GM18907 (cell line): ENCODE measurements at regions not wholly inside any gene's neighbourhood (a gene's known extent, or its start where the extent isn't known, plus 50 kb on each side); places are given as distances from the start of the nearest gene placed in this dataset.

Experiments
- ATAC-seq: cut with Tn5 transposase; IDR thresholded peaks from one replicate; pipeline ENCODE4 v1.9.1; 2021; ENCODE audit warnings: mild to moderate bottlenecking, moderate library complexity; ENCODE audit not compliant: unreplicated experiment

DNA sequence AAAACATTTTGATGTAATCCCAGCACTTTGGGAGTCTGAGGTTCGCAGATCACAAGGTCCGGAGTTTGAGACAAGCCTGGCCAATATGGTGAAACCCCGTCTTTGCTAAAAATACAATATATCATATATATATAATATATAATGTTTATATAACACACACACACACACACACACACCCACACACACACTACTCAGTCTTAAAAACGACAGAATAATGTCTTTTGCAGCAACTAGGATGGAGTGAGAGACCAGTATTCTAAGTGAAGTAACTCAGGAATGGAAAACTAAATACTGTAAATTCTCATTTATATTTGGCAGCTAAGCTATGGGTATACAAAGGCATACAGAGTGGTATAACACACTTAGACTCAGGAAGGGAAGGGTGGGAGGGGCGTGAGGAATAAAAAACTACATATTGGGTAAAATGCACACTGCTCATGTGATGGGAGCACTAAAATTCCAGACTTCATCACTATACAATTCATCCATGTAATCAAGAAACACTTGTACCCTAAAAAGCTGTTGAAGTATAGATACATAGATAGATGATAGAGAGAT, 231.2 kb upstream of the SEMA3A start:
- ATAC-seq: no peak

- ATAC-seq: no peak
Measured at GRCh38 chr7:84422790-84423189, 228.2 kb upstream of the SEMA3A start.

- ATAC-seq: no peak
Measured at GRCh38 chr7:84412161-84412969, 217.8 kb upstream of the SEMA3A start.

DNA sequence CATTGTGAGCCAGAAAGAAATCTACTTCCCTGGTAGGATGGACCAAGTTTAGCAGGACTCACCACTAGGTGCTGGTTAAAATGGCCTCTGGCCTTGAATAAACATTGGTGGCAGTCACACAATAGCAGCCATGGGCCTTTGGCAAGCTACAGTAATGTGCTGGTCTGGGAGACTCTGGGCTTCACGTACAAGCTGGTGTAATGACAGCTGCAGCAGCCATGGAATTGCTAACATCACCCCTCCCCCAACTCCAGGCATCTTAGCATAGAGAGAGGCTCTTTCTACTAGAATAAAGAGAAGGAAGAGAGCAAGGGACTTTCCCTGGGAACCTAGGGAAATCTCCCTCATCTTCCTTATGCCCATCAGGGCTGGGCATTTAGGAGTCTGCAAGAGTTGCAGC, 205.1 kb upstream of the SEMA3A start:
- no peak for ATAC-seq

DNA sequence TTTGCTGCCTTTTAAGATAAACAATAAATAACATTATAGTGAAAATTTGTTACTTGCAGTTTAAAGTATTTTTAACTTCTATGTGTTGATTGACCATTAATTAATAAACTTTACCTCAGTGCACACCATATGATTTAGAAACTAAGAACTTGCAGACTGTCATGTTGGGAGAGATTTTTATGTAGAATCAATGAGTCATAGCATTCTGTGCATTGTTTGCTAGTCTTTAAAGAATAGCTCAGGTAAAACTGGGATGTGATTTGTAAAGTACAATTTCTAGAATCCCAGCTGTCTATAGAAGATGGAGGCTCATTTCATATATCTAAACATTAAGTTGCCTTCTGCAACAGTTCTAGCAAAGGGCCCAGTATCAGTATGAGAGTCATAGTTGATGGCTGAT, 199.6 kb upstream of the SEMA3A start:
- ATAC-seq: no peak

DNA sequence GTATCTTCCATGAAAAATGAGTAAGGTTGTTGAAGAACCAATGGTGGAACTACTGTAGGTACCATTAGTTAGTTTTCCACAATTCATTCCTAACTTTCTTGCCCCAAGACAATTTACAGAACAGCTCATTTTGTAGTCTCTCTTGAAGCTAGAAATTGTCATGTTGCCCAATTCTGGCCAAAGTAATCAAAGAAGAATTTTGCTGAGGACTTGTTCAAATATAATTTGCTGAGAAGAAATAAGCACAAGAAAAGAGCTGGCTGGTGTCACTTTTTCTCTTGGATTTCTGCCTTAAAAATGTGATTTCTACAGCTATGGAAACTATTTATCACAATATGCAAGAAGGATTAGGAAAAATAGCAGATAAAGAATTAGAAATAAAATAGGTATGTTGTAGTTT, 199.2 kb upstream of the SEMA3A start:
- ATAC-seq: no peak

- ATAC-seq: no peak
Measured at GRCh38 chr7:84390845-84391244, 196.3 kb upstream of the SEMA3A start.

DNA sequence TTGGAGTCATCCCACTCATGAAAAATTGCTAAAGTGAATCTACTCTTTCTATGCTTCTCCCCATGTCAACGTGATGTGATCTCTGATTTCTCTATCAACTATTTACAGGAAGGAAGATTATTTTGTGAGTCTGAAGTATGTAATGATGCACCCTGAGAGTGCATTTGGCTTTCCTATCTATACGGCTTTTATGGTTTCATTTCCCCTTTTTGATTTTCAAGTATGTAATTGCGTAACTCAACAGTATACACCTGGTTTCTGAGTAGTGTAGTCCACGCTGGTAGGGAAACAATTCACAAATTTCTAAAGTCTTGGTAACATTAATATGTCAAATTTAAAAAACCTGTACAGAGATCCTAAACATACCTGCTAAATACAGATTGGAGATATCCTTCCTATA, 194.7 kb upstream of the SEMA3A start:
- peak; percentile 100 for ATAC-seq

GRCh38 chr7:84387595-84387994, 193.0 kb upstream of the SEMA3A start:
- no peak for ATAC-seq

DNA sequence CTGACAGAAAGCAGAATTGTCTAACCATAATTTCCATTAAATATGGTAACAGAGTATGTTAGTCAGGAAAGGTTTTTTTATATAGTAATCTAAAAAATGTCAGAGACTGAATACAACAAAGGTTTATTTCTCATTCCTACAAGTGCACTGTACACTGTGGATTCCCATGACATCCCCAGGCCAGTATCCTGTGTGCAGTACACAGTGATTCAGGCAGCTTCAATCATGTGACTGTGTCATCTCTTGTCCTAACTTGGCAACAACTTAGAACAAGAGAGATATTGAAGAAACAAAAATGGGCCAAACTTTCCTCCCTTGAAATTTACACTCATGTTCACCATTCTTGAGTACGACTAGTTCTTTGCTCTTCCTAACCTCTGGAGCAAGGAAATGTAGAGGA, 189.8 kb upstream of the SEMA3A start:
- no peak for ATAC-seq

DNA sequence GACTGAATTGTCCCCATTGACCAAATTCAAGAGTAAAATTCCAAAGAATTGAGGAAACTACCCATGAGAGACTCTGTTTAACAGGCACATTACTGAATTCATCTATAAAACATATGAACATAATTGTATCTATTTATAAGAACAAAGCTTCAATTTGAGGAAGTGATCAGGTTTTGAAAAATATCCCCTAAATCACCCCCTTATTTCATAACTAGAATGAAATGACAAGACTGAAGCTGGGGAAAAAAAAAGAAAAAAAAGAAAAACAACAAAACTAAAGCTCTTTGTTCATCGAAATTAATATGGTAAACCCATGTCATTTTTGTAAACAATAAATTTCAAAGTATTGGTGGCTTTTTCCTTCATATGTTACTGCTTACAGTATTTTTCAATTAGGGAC, 184.9 kb upstream of the SEMA3A start:
- no peak for ATAC-seq

- ATAC-seq: no peak
Measured at GRCh38 chr7:84372712-84373111, 178.1 kb upstream of the SEMA3A start.

DNA sequence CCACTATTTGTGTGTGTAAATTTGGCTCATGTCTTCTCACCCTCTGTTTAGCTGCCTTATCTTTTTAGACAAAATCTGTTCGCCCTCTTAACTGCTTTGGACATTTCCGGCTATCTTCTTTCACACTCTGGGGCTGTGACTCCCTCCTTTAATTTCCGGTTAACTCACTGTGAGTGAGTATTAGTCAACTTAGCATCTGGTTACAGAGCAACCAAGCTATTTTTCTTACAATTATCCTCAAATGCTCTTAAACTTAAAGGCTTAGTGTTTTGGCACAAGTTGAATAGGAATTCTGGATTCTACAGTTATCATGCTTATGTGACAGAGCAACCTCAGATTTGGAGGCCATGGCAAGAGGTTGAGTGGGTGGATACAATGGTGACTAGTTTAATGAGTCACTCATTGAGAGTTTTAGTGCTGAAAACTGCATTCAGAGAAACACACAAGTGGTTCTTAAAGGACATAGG, 177.6 kb upstream of the SEMA3A start:
- no peak for ATAC-seq

DNA sequence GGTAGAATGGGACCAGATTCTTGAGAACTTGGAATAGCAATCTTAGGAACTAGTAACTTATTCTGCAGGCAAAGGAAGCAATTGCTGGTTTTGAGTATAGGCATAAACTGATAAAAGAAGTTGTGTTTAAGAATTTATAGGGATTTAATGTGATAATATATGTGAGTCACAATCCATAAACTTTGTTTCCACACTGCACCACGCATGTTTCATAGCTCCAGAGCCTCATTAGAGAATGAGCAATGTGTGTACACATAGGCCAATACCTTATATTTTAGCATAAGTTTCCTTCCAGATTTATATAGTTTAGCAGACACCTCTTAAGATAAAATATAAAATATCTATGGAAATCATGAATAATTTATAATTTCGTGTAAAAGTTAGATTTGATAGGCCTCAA, 175.5 kb upstream of the SEMA3A start:
- no peak for ATAC-seq

- ATAC-seq: no peak
Measured at GRCh38 chr7:84368122-84368521, 173.5 kb upstream of the SEMA3A start.

DNA sequence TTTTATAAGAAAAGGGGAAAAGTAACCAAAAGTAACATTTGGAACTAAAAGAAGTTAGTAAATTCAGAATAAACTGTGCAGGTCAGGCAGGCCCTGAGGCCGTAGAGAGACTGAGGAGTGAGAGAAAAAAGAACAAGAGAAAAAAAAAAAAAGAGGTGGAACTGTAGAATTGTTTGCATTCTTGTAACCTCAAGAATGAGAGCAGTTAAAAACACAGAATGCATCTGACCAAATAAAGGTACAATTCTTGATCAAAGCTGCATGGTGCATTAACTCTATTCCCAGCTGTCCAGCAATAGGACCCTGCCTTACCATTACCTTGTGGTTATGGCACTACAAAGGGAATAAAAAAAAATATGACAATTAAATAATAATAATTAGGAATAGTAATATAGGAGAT, 170.1 kb upstream of the SEMA3A start:
- ATAC-seq: no peak

DNA sequence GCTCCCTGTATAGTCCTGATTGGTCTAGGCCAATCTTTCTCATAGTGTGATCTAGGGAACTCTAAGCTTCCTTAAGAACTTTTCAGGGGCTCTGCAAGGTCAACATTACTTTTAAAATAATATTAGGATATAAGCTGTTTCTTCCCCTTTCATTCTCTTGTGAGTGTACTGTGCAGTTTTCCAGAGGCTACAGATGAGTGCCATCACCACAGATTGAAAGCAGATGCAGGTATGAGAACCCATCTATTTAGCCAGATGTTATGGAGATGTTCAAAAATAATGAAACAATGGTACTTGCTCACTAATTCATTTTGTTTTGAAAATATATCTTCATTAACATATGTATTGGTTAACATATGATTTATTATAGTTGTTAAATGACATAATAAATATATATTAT, 169.2 kb upstream of the SEMA3A start:
- ATAC-seq: no peak

DNA sequence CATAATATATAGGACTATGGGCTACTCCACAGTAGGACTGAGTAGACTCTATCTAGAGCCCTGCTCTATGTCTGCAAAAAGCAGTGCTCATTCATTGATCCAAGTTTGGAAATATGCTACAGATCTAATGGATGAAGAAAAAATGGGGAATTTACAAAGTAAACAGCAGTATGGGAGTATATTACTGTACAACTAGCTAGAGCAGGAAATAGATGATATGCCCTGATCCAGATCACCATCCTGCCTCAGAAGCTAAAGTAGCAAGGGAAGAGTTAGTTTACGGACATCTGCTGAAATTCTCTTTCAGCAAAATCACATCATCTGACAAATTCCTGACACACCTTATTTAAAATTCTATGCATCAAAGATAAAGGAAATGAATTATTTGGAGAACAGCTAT, 168.2 kb upstream of the SEMA3A start:
- no peak for ATAC-seq

- no peak for ATAC-seq
Measured at GRCh38 chr7:84362360-84362759, 167.8 kb upstream of the SEMA3A start.

GRCh38 chr7:84354866-84355265, 160.3 kb upstream of the SEMA3A start:
- ATAC-seq: no peak

- ATAC-seq: no peak
Measured at GRCh38 chr7:84354030-84354429, 159.4 kb upstream of the SEMA3A start.

- no peak for ATAC-seq
Measured at GRCh38 chr7:84339306-84339705, 144.7 kb upstream of the SEMA3A start.

DNA sequence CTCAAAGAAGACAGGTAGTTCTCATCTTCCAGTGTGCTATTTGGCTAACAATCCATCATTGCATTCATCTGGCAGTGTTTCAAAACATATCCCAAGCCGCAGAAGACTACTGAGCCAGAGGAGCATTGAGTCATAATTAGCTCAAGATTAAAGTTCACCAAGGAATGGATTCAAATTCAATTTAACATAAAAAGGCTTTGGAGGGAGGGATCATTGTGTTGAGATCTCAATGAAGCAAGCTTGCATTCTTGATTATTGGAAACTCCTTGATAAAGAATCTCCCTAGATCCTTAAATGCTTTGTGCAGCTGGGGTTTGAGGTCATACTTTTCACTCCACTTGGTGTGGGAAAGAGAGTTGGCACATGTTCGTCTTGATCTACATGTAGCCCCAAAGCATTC, 142.8 kb upstream of the SEMA3A start:
- ATAC-seq: no peak
